Endothelial cell of umbilical vein (primary cell): ENCODE measurements at regions not wholly inside any gene's neighbourhood (a gene's known extent, or its start where the extent isn't known, plus 50 kb on each side); places are given as distances from the start of the nearest gene placed in this dataset.

ENCODE experiments used
- BruUV-seq: library from RNA; stranded (reverse); fragments of 400-500 nt; replicated peaks from 2 replicates; lab custom pipeline; 2021; lab: Mats Ljungman, UMichigan
- CTCF ChIA-PET: fragments of 300-600, 350-600 bp; sonication (Branson Sonifier 250); formaldehyde crosslinking; loops from one replicate; lab custom pipeline; 2021; ENCODE audit warnings: antibody characterized with exemption, inconsistent platforms; lab: Charles Lee
- POLR2A ChIA-PET: fragments of 300-600, 350-600 bp; sonication (Branson Sonifier 250); formaldehyde crosslinking; loops from one replicate; lab custom pipeline; 2021; ENCODE audit warnings: antibody characterized with exemption, inconsistent platforms; lab: Charles Lee
- DNase-seq: peaks from one replicate; pipeline ENCODE4 v3.0.0-alpha.2; 2011; ENCODE audit warnings: low read depth, low spot score
- FAIRE-seq: peaks from 2 replicates; lab custom pipeline; 2011; peaks lifted over from hg19 to GRCh38; lab: Jason Lieb, UNC
- H2AFZ ChIP-seq: 2 replicates; pipeline ENCODE4 v1.6.0; 2012; ENCODE audit warnings: low read depth, low read length, control low read depth, inconsistent platforms
- H3K27ac ChIP-seq: 2 replicates; pipeline ENCODE4 v1.5.1; 2011; ENCODE audit warnings: low read depth, mild to moderate bottlenecking, control low read depth, low read length, moderate library complexity; ENCODE audit not compliant: insufficient read depth
- H3K27me3 ChIP-seq, 2 experiments: 2 replicates each; pipeline versions ENCODE4 v1.6.0 to v1.6.1; 2011; ENCODE audit warnings: low read length in 2 of 2, mixed read lengths in 1 of 2; ENCODE audit not compliant: control insufficient read depth in 2 of 2, insufficient read depth in 2 of 2
- H3K36me3 ChIP-seq, 2 experiments: 2 replicates in 1 of 2; 3 replicates in 1 of 2; pipeline ENCODE4 v1.5.1; 2011; ENCODE audit warnings: low read length in 2 of 2, mild to moderate bottlenecking in 1 of 2, moderate library complexity in 1 of 2; ENCODE audit not compliant: control insufficient read depth in 2 of 2, insufficient read depth in 2 of 2; ENCODE audit errors: extremely low read depth in 1 of 2
- H3K4me1 ChIP-seq: 3 replicates; pipeline ENCODE4 v1.5.1; 2011; ENCODE audit warnings: mild to moderate bottlenecking, low read length; ENCODE audit not compliant: control insufficient read depth, insufficient read depth; ENCODE audit errors: extremely low read depth
- H3K4me2 ChIP-seq: 2 replicates; pipeline ENCODE4 v1.6.1; 2011; ENCODE audit warnings: low read length, control low read depth, mixed read lengths; ENCODE audit not compliant: insufficient read depth
- H3K4me3 ChIP-seq, 3 experiments: fragments of 200-600 bp in 1 of 3; sonication (generic), shearing (Covaris generic) in 1 of 3; replicated peaks in 1 of 3; 2 replicates each; pipeline ENCODE4 v1.5.1; 2011 to 2016; ENCODE audit warnings: control low read depth in 3 of 3, low read length in 3 of 3, mild to moderate bottlenecking in 2 of 3, inconsistent platforms in 1 of 3, low read depth in 1 of 3, moderate library complexity in 1 of 3; ENCODE audit not compliant: insufficient read depth in 1 of 3
- H3K79me2 ChIP-seq: 2 replicates; pipeline ENCODE4 v1.6.0; 2012; ENCODE audit warnings: low read length, inconsistent platforms; ENCODE audit not compliant: control insufficient read depth, insufficient read depth
- H3K9ac ChIP-seq: replicated peaks from 2 replicates; pipeline ENCODE3; 2011; ENCODE audit warnings: low read length, control low read depth; ENCODE audit not compliant: insufficient read depth; ENCODE audit errors: extremely low read depth
- H3K9me1 ChIP-seq: replicated peaks from 3 replicates; pipeline ENCODE4 v1.6.0; 2011; ENCODE audit warnings: mild to moderate bottlenecking, low read length; ENCODE audit not compliant: control insufficient read depth, insufficient read depth; ENCODE audit errors: extremely low read depth
- H3K9me3 ChIP-seq: replicated peaks from 2 replicates; pipeline ENCODE4 v1.5.1; 2012; ENCODE audit warnings: low read length, inconsistent platforms; ENCODE audit not compliant: control insufficient read depth, insufficient read depth
- H4K20me1 ChIP-seq: replicated peaks from 2 replicates; pipeline ENCODE3; 2011; ENCODE audit warnings: mild to moderate bottlenecking, low read length; ENCODE audit not compliant: control insufficient read depth, insufficient read depth; ENCODE audit errors: extremely low read depth
- EZH2 ChIP-seq: IDR thresholded peaks from 2 replicates; pipeline ENCODE4 v1.6.1; 2012; ENCODE audit warnings: borderline replicate concordance, low read depth, mild to moderate bottlenecking, moderate library complexity, low read length, inconsistent platforms; ENCODE audit not compliant: severe bottlenecking
- FOS ChIP-seq: IDR thresholded peaks from 2 replicates; pipeline ENCODE4 v1.6.1; 2011; ENCODE audit warnings: mild to moderate bottlenecking, low read length, moderate library complexity, borderline replicate concordance; ENCODE audit not compliant: insufficient read depth
- GATA2 ChIP-seq: IDR thresholded peaks from 2 replicates; pipeline ENCODE4 v1.7.0; 2011; ENCODE audit warnings: low read depth, mild to moderate bottlenecking, moderate library complexity, mixed read lengths, low read length; ENCODE audit not compliant: insufficient read length, insufficient read depth
- JUN ChIP-seq: IDR thresholded peaks from 2 replicates; pipeline ENCODE4 v1.6.1; 2011; ENCODE audit warnings: borderline replicate concordance, low read depth; ENCODE audit not compliant: insufficient read length, insufficient read depth
- MAX ChIP-seq: IDR thresholded peaks from 2 replicates; pipeline ENCODE4 v1.6.1; 2011; ENCODE audit not compliant: insufficient read depth, insufficient read length
- MYC ChIP-seq: IDR thresholded peaks from one replicate; pipeline ENCODE4 v1.6.1; 2011; ENCODE audit warnings: mild to moderate bottlenecking, low read depth, low read length
- POLR2A ChIP-seq: IDR thresholded peaks from 2 replicates; pipeline ENCODE4 v1.6.1; 2012; ENCODE audit warnings: low read depth, mild to moderate bottlenecking, control low read depth, low read length
- POLR2AphosphoS5 ChIP-seq: IDR thresholded peaks from 2 replicates; pipeline ENCODE4 v1.6.1; 2012; ENCODE audit warnings: low read depth, mild to moderate bottlenecking, control low read depth, low read length, moderate library complexity; ENCODE audit not compliant: insufficient read depth
- dilution Hi-C: fragments of 300-500 bp; cut with MboI; formaldehyde crosslinking; loops from one replicate; pipeline ENCODE4 v1.15.0; 2019; ENCODE audit warnings: low sequenced_read_pairs; ENCODE audit not compliant: extremely low pct_ligation_motif_present
- intact Hi-C: fragments of 100-400 bp; cut with micrococcal nuclease; formaldehyde crosslinking; loops from one replicate; pipeline ENCODE4 v1.10.0; 2022
- TF ChIP-seq, protein P1 (sequence below), 2 donors: IDR thresholded peaks; 1 replicate in 1 of 2; 2 replicates in 1 of 2; pipeline ENCODE4 v1.5.1; 2011; ENCODE audit warnings: low read length in 2 of 2, mild to moderate bottlenecking in 2 of 2, moderate library complexity in 2 of 2, control low read depth in 1 of 2, inconsistent platforms in 1 of 2, low read depth in 1 of 2; ENCODE audit not compliant: insufficient read depth in 1 of 2; ENCODE audit errors: extremely low read depth in 1 of 2

DNA sequence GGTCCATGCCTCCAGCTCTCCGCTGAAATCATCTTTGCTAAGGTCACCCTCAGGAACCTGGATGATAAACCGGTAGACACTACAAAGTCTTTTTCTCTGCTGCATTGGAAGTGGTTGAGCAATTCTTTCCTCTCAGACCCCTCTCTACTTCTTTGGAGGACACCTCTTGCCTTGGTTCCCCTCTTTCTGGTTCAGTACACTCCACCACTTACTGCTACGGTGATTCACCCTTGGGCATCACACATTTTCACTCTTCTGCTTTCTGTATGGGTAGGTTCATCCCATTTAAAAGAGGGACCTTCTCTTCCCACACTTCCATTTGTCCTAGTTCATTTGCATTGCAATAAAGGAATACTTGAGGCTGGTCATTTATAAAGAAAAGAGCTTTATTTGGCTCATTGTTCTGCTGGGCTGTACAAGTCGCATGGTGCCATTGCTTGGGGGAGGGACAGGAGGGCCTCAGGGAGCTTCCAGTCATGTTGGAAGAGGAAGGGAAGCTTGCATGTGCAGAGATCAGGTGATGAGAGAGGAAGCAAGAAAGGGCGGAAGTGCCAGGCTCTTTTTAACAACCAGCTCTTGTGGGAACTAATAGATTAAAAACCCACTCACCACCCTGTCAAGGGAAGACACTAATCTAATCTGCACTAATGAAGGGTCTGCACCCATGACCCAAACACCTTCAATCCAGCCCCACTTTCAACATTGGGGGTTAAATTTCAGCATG, 149.7 kb upstream of the TMEM170B start:
- no peak for TF ChIP-seq EZH2
- TF ChIP-seq, protein P1, sequence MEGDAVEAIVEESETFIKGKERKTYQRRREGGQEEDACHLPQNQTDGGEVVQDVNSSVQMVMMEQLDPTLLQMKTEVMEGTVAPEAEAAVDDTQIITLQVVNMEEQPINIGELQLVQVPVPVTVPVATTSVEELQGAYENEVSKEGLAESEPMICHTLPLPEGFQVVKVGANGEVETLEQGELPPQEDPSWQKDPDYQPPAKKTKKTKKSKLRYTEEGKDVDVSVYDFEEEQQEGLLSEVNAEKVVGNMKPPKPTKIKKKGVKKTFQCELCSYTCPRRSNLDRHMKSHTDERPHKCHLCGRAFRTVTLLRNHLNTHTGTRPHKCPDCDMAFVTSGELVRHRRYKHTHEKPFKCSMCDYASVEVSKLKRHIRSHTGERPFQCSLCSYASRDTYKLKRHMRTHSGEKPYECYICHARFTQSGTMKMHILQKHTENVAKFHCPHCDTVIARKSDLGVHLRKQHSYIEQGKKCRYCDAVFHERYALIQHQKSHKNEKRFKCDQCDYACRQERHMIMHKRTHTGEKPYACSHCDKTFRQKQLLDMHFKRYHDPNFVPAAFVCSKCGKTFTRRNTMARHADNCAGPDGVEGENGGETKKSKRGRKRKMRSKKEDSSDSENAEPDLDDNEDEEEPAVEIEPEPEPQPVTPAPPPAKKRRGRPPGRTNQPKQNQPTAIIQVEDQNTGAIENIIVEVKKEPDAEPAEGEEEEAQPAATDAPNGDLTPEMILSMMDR (IDR thresholded peaks at IDR 0.05; ENCODE audit: extremely low read depth in 1 of 2, insufficient read depth in 1 of 2, low read depth in 1 of 2, low read length in 2 of 2) = no peak
- no peak for TF ChIP-seq GATA2
- no peak for TF ChIP-seq FOS
- TF ChIP-seq MAX = no peak
- TF ChIP-seq POLR2A = no peak
- no peak for TF ChIP-seq MYC
- TF ChIP-seq JUN = no peak
- TF ChIP-seq POLR2AphosphoS5 = no peak
- Histone ChIP-seq H3K27me3 (peaks cover 7% of the 10 kb centered on the region in 2 experiments), H2AFZ (no peak overlapping the region), H3K9me3 (no peaks in the 10 kb centered on the region), H3K4me1 (peaks cover 22% of the 10 kb centered on the region), H3K4me2 (no peak overlapping the region), H3K36me3 (no peaks in the 10 kb centered on the region), H3K79me2 (no peaks in the 10 kb centered on the region), H3K27ac (no peak overlapping the region), H3K9ac (no peak overlapping the region), H3K9me1 (no peaks in the 10 kb centered on the region), H4K20me1 (no peaks in the 10 kb centered on the region), H3K4me3 (no peak overlapping the region)
- no peak for FAIRE-seq
- ChIA-PET CTCF (interaction anchor here (1.5 kb wide), 1 partner anchor 25 kb away, joined by 3 read pairs; no protein-coding TSS in a partner anchor), POLR2A (no interaction called here)
- no TSS peak for BruUV-seq
- DNase-seq = no peak
- intact Hi-C loops = no loop called here
- dilution Hi-C loops = no loop called here
